GM12875 (cell line): ENCODE measurements at regions not wholly inside any gene's neighbourhood (a gene's known extent, or its start where the extent isn't known, plus 50 kb on each side); places are given as distances from the start of the nearest gene placed in this dataset.

ENCODE experiments used
- H3K4me3 ChIP-seq: one replicate; pipeline ENCODE4 v1.5.1; 2011; ENCODE audit warnings: low read depth, low read length, control low read depth
- TF ChIP-seq, protein P1 (sequence below): IDR thresholded peaks from 2 replicates; pipeline ENCODE4 v1.5.1; 2011; ENCODE audit warnings: low read depth, mild to moderate bottlenecking, control low read depth, inconsistent platforms, low read length, moderate library complexity, borderline replicate concordance; ENCODE audit not compliant: insufficient read depth

GRCh38 chr2:122737429-122738077 lies 982.1 kb downstream of the TSN start:
- TF ChIP-seq, protein P1, sequence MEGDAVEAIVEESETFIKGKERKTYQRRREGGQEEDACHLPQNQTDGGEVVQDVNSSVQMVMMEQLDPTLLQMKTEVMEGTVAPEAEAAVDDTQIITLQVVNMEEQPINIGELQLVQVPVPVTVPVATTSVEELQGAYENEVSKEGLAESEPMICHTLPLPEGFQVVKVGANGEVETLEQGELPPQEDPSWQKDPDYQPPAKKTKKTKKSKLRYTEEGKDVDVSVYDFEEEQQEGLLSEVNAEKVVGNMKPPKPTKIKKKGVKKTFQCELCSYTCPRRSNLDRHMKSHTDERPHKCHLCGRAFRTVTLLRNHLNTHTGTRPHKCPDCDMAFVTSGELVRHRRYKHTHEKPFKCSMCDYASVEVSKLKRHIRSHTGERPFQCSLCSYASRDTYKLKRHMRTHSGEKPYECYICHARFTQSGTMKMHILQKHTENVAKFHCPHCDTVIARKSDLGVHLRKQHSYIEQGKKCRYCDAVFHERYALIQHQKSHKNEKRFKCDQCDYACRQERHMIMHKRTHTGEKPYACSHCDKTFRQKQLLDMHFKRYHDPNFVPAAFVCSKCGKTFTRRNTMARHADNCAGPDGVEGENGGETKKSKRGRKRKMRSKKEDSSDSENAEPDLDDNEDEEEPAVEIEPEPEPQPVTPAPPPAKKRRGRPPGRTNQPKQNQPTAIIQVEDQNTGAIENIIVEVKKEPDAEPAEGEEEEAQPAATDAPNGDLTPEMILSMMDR, result no peak
- H3K4me3 ChIP-seq, result no peak overlapping the region

DNA sequence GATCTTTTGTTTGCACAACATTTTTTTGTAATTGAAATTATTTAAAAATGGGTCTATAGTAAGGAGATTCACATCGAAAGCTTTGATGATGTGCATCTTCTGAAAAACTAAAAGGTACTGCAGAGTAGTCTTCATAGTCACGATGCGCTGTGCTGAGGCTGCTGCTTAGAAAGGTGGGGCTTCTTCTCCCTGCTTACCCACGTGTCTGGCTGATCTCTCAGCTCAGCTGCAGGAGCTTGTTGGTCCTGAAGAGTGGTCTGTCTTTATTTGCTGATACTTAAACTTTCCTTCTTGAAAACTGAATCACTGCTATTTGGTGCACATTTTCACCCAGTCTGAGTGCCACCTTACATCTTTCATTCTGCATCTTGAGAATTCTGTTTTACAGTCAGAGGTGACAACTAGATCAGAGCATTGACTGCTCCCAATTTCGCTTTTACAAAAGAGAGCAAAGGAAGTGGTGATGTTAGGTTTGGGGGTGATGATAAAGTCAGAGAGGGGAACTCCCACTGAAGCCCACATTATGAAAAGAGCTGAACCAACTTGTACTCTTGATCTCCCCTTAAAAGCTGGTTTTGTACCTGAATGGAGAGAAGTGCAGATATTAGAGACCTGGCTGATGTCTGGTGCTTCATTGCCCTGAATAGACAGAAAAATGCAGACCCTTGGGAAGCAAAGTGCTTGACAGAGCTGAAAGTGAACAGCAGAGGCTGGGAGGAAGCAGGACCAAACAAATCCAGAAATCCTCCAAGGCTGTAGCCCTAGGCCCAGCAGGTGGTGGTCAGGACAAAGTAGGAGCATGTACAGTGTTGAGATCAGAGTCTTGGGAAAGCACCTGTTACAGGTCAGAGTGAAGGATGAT lies 984.5 kb downstream of the TSN start:
- H3K4me3 ChIP-seq, result no peak overlapping the region
- TF ChIP-seq, protein P1, result no peak

DNA sequence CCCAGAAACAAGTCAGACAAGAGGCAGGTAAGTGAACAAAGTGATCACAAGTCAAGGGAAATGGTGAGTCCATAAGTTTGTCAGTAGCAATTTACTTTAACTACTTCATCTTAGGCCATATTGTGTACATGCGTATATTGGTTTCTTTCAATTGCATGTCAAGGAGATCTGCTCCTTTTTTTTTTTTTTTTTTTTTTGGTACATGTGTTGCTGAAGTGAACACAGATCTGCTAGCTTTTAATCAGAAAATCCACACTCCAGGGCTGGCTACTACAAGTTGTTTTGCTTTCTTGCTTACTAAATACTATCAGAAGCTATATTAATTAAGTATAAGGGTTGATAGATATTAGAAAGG lies 985.1 kb downstream of the TSN start:
- TF ChIP-seq, protein P1, result no peak
- H3K4me3 ChIP-seq, result no peak overlapping the region

DNA sequence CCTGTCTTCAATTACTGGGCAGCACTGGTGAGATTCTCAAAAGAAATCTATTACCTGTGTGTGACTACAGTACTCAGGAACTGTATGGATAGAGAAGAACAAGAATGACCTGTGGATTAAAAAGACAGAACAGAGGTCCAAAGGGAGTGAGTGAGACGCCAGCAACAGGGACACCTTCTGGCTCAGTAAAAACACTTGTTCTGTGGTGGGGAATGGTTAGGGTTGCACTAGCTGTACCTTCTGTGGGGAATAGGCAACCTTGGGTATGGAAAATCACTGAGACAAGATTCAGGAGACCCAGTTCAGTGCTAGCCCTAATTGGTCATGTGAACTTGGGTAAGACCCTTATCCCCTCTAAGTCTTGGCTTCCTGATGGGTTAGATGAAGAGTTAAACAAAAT lies 986.0 kb downstream of the TSN start:
- no peak overlapping the region for H3K4me3 ChIP-seq
- TF ChIP-seq, protein P1, result no peak

DNA sequence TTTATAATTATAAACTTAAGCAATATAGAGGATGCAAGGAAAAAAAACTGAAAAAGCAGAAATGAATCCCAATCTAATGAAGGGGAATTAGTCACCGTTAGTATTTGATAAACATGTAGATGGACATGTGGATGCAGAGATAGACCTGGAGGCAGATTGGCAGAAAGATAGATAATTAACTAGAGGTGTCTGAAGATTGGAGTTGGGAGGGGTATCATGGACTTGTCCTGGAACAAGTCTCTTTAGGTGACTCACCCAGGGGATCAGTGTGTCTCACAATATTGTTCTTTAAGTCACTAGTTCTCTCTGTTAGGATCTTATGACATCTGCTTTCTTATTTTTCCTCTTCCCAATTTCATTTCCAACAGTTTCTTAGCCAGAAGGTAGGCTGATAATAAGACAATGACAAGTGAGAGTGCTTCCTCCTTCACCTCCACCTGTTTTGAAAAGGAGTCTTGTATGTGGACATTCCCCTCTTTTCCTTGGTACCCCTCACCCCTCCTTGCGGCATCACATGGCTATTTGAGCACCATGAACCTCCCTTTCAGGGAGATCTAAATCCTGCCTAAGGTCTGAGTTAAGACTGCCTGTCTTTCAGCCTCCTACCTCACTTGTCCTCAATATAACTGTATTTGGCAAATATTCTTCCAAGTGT lies 987.7 kb downstream of the TSN start:
- H3K4me3 ChIP-seq, result no peak overlapping the region
- TF ChIP-seq, protein P1, result no peak

DNA sequence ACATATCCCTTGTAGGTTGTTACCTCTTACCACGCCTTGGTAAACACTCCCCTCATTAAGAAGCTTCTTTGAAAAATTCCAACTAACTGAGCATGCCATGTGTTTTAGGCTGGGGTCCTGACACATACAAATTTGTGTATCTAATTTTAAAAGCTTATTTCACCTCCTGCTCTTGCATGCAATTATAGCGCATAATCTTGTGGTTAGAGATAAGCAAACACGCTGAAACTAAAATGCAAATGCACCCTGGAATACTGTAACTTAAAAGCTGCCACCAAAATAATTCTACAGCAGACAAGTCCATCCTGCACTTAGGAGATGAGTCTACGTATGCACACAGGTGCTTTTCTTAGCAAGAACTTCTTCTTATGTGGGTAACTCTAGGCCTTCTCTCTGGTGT lies 990.2 kb downstream of the TSN start:
- H3K4me3 ChIP-seq, result no peak overlapping the region
- TF ChIP-seq, protein P1, result no peak
